ENCODE measurements at regions not wholly inside any gene's neighbourhood (a gene's known extent, or its start where the extent isn't known, plus 50 kb on each side); places are given as distances from the start of the nearest gene placed in this dataset.

DNA sequence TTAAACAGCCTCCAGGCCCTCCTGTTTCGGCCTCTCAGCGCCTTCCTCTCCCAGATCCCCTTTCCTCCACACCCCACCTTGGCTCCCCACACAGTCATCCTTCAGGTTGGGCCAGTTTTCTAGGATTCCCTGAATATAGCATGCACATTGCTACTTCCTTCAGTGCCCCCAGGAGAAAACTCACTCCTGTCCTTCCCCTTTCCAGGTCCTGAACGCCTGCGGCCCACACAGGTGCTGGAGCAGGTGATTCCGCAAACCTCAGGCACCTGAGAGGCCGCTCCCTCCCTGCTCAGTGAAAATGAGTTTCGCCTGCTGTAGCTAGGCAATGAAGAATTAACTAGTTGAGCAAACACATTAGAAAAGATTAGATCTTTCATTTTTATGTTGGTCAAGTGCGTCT lies 185.0 kb downstream of the MED10 start:
- H3K4me3 ChIP-seq (replicated peaks; ENCODE audit: insufficient read depth, low read length) = no peak overlapping the region
- no peak for DNase-seq (ENCODE audit: low read depth in 1 of 2, low spot score in 1 of 2)
- no peaks in the 10 kb centered on the region for H3K27me3 ChIP-seq (ENCODE audit: insufficient read depth, poor library complexity, severe bottlenecking)
- TF ChIP-seq, protein P1, sequence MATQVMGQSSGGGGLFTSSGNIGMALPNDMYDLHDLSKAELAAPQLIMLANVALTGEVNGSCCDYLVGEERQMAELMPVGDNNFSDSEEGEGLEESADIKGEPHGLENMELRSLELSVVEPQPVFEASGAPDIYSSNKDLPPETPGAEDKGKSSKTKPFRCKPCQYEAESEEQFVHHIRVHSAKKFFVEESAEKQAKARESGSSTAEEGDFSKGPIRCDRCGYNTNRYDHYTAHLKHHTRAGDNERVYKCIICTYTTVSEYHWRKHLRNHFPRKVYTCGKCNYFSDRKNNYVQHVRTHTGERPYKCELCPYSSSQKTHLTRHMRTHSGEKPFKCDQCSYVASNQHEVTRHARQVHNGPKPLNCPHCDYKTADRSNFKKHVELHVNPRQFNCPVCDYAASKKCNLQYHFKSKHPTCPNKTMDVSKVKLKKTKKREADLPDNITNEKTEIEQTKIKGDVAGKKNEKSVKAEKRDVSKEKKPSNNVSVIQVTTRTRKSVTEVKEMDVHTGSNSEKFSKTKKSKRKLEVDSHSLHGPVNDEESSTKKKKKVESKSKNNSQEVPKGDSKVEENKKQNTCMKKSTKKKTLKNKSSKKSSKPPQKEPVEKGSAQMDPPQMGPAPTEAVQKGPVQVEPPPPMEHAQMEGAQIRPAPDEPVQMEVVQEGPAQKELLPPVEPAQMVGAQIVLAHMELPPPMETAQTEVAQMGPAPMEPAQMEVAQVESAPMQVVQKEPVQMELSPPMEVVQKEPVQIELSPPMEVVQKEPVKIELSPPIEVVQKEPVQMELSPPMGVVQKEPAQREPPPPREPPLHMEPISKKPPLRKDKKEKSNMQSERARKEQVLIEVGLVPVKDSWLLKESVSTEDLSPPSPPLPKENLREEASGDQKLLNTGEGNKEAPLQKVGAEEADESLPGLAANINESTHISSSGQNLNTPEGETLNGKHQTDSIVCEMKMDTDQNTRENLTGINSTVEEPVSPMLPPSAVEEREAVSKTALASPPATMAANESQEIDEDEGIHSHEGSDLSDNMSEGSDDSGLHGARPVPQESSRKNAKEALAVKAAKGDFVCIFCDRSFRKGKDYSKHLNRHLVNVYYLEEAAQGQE (IDR thresholded peaks at IDR 0.05; ENCODE audit: insufficient replicate concordance, low read depth) = no peak
- no peak for TF ChIP-seq POLR2AphosphoS5 (IDR thresholded peaks at IDR 0.05; ENCODE audit: low read depth)
- TF ChIP-seq GABPA (IDR thresholded peaks at IDR 0.05; ENCODE audit: low read depth) = no peak
- no peak overlapping the region for H3K27ac ChIP-seq (replicated peaks)

DNA sequence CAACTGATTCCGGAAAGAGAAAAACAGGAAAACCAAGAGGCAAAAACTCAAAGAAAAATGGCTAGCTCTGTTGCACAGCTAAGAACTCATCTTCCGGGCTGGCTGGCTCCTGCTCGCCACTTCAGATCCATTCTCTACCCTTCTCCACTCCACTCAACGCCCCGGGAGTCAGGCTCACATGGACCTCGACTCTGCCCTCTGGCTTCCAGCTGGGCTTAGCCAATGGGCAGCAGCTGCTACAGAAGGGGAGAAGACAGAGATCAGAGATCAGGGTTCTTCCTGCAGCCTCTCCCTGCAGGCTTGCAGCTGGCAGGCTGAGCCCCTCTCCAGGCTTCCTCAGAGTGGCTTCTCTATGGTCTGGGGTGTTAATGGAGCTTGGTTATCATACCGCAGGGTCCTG lies 187.5 kb downstream of the MED10 start:
- Histone ChIP-seq H3K27me3 (ENCODE audit: insufficient read depth, poor library complexity, severe bottlenecking) (no peaks in the 10 kb centered on the region), H3K27ac (replicated peaks) (no peak overlapping the region), H3K4me3 (replicated peaks; ENCODE audit: insufficient read depth, low read length) (no peak overlapping the region)
- TF ChIP-seq, protein P1 (IDR thresholded peaks at IDR 0.05; ENCODE audit: insufficient replicate concordance, low read depth) = no peak
- TF ChIP-seq POLR2AphosphoS5 (IDR thresholded peaks at IDR 0.05; ENCODE audit: low read depth) (no peak), GABPA (IDR thresholded peaks at IDR 0.05; ENCODE audit: low read depth) (no peak), SPI1 (IDR thresholded peaks at IDR 0.05; ENCODE audit: borderline replicate concordance, low read depth) (no peak)
- TF ChIP-seq, protein P2, sequence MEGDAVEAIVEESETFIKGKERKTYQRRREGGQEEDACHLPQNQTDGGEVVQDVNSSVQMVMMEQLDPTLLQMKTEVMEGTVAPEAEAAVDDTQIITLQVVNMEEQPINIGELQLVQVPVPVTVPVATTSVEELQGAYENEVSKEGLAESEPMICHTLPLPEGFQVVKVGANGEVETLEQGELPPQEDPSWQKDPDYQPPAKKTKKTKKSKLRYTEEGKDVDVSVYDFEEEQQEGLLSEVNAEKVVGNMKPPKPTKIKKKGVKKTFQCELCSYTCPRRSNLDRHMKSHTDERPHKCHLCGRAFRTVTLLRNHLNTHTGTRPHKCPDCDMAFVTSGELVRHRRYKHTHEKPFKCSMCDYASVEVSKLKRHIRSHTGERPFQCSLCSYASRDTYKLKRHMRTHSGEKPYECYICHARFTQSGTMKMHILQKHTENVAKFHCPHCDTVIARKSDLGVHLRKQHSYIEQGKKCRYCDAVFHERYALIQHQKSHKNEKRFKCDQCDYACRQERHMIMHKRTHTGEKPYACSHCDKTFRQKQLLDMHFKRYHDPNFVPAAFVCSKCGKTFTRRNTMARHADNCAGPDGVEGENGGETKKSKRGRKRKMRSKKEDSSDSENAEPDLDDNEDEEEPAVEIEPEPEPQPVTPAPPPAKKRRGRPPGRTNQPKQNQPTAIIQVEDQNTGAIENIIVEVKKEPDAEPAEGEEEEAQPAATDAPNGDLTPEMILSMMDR (IDR thresholded peaks at IDR 0.05; ENCODE audit: insufficient read depth, low read length) = no peak
- no peak for DNase-seq (ENCODE audit: low read depth in 1 of 2, low spot score in 1 of 2)

DNA sequence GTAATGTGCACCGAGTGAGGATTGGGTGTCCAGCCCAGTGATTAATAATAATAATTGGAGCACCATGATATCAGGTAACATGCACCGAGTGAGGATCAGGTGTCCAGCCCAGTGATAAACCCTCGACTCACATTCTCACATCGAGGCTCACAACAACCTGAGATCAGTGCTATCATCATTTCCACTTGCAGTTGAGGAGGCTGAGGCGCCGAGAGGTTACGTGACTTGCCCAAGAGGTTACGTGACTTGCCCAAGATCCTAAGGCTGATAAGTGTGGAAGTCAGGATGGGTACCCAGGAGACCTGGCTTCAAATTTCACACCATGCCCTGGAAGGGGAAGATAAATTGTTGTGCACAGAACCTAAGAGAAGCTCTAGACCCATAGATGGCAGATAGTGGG lies 189.4 kb downstream of the MED10 start:
- Histone ChIP-seq H3K27me3 (ENCODE audit: insufficient read depth, poor library complexity, severe bottlenecking) (no peaks in the 10 kb centered on the region), H3K4me3 (replicated peaks; ENCODE audit: insufficient read depth, low read length) (no peak overlapping the region)
- TF ChIP-seq SPI1 (IDR thresholded peaks at IDR 0.05; ENCODE audit: borderline replicate concordance, low read depth) (no peak), GABPA (IDR thresholded peaks at IDR 0.05; ENCODE audit: low read depth) (no peak), POLR2AphosphoS5 (IDR thresholded peaks at IDR 0.05; ENCODE audit: low read depth) (no peak)
- TF ChIP-seq, protein P1 (IDR thresholded peaks at IDR 0.05; ENCODE audit: insufficient replicate concordance, low read depth) = no peak
- TF ChIP-seq, protein P2 (IDR thresholded peaks at IDR 0.05; ENCODE audit: insufficient read depth, low read length) = no peak

DNA sequence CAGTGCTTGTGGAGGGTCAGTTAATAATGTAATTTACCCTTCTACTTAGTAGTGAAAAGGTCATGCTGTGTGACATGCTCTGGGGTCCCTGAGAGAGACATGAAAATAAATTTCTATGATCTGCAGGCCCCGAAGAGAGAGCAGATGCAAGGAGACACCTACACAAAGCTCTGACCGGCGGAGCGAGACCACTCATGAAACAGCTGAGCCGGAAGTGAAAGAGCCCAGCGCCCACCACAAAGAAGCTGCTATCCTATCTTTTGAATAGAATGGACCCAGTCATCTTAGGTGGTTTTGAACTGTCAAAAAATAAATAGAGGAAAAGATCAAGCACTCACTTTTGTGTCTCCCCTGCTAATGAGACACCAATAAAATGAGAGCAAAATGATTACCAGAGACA lies 190.0 kb downstream of the MED10 start:
- TF ChIP-seq GABPA (IDR thresholded peaks at IDR 0.05; ENCODE audit: low read depth) (no peak), SPI1 (IDR thresholded peaks at IDR 0.05; ENCODE audit: borderline replicate concordance, low read depth) (no peak), POLR2AphosphoS5 (IDR thresholded peaks at IDR 0.05; ENCODE audit: low read depth) (no peak)
- TF ChIP-seq, protein P2 (IDR thresholded peaks at IDR 0.05; ENCODE audit: insufficient read depth, low read length) = no peak
- TF ChIP-seq, protein P1 (IDR thresholded peaks at IDR 0.05; ENCODE audit: insufficient replicate concordance, low read depth) = no peak
- no peak for DNase-seq (ENCODE audit: low read depth in 1 of 2, low spot score in 1 of 2)
- Histone ChIP-seq H3K27ac (replicated peaks) (no peak overlapping the region), H3K4me3 (replicated peaks; ENCODE audit: insufficient read depth, low read length) (no peak overlapping the region), H3K27me3 (ENCODE audit: insufficient read depth, poor library complexity, severe bottlenecking) (no peaks in the 10 kb centered on the region)

More for the DNA sequence above, 189.4 kb downstream of the MED10 start:
- no peak overlapping the region for H3K27ac ChIP-seq (replicated peaks)
- no peak for DNase-seq (ENCODE audit: low read depth in 1 of 2, low spot score in 1 of 2)

All from HL-60 (cell line).